NCI-H526 (cell line): ENCODE measurements at regions not wholly inside any gene's neighbourhood (a gene's known extent, or its start where the extent isn't known, plus 50 kb on each side); places are given as distances from the start of the nearest gene placed in this dataset.
"Not testable (repeated sequence)": the region's sequence is repeated elsewhere in the genome, so short reads cannot be mapped to it uniquely, and the experiment has no call there.

Source experiments
- DNase-seq, 2 experiments: peaks; one replicate each; lab custom pipeline; 2025; lab: John Stamatoyannopoulos, UW

- DNase-seq, result no peak
Measured at GRCh38 chr9:13941714-13942113, 372.2 kb downstream of the NFIB start.

GRCh38 chr9:13939701-13940490 lies 374.0 kb downstream of the NFIB start:
- peak in 1 of 2 experiments; percentile 12 for DNase-seq

- DNase-seq, result no peak
Measured at GRCh38 chr9:13939134-13939533, 374.8 kb downstream of the NFIB start.

GRCh38 chr9:13934416-13934815 lies 379.5 kb downstream of the NFIB start:
- no peak for DNase-seq

GRCh38 chr9:13933268-13933656 lies 380.7 kb downstream of the NFIB start:
- DNase-seq, result no peak

DNA sequence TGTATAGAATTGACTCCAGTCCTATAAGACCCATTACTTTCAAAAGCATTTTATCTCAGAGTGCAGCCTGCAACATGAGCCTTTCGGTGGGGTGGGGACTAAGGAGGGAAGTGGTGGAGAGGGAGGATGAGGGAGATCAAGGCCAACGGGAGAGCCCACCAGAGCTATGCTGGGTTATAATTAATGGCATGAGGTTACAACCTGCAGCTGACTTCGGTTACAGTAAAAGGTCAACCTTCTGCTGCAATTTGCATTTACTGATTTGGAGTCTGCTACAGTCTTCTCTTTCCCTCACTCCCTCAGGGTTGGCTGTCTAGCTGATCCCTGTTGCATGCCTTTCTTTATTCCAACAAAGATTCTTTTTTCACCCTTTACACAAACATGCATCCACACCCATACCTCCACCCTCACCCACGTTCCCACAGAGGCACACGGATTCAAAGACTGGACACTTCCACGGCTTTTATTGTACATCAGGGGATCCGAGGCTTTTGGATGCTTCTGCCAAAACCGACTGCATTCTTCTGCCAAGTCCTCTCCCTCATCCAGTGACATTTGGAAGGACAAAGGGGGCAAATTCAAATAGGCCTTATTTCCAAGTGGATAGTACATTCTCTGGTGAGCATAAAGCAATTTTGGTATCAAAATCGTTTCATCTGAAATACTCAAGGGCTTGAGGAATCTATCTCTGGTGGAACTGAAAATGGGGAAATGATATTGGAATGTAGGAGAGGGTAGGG lies 381.2 kb downstream of the NFIB start:
- DNase-seq, result peak in 1 of 2 experiments; percentile 11

DNA sequence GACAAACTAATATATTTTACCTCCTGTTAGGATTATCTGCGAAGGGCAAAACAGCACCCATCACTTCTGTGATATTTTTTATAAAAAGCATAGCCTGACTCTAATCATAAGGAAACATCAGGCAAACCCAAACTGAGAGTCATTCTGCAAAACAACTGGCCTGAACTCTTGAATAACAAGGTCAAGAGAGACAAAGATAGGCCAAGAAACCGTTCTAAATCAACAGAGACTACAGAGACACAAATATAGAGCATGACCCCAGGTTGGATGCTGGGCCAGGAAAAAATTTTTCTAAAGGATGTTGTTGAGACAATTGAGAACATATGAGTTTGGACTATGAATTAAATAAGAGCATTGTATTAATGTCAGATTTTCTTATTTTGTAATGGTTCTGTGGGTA lies 384.9 kb downstream of the NFIB start:
- no peak for DNase-seq

DNA sequence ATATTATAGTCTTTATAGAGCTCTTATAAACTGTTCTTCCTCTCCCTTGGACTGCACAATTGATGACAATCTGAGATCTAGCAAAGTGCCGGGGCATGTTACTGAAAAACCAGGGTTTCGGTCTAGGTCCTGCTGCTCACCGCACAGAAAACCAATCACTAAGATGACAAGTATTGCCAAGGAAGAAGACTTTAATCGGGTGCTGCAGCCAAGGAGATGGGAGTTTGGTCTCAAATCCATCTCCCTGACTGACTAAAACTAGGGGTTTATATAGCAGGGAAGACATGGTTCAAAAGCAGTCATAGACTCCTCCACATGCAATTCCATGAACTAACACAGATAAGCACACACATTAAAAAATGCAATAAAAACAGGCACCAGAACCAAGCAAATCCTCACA lies 390.6 kb downstream of the NFIB start:
- DNase-seq, result no peak

DNA sequence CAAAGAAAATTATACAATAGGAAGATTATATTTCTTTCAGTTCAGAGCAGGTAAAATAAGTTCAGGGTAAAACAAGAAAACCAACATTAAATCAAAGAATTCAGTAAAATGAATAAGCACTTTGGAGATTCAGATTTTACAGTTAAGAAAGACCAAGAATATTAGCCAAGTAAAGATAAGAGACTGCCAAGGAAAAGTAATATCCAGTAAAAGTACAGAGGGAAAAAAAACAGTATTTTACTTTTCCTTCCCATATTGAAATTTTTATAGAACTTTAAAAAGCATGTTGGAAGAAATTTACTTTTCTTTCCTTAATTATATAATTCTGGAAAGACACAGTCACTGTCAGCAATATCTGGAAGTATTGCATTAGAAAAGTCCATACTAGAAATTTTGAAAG lies 393.4 kb downstream of the NFIB start:
- no peak for DNase-seq

DNA sequence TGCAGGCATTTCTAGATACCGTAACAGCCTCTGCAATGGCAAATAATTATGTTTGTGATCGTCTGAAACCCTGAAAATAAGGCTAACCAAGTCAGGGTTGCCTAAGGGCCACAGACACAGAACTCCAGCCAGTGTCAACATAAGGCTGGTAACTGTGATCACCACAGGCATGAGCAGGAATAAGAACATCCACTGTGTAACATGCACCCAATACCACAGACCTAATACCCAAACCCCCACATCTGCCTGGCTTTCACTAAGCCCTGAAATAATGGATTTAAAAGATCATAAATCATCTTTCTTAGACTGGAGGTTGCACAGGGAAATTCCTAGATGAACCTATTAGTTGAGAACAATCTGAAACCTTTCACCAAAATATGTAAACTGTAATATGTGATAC lies 394.5 kb downstream of the NFIB start:
- DNase-seq, result no peak

GRCh38 chr9:13917534-13917933 lies 396.4 kb downstream of the NFIB start:
- DNase-seq, result no peak

GRCh38 chr9:13915591-13916301 lies 398.2 kb downstream of the NFIB start:
- DNase-seq, result no peak

DNA sequence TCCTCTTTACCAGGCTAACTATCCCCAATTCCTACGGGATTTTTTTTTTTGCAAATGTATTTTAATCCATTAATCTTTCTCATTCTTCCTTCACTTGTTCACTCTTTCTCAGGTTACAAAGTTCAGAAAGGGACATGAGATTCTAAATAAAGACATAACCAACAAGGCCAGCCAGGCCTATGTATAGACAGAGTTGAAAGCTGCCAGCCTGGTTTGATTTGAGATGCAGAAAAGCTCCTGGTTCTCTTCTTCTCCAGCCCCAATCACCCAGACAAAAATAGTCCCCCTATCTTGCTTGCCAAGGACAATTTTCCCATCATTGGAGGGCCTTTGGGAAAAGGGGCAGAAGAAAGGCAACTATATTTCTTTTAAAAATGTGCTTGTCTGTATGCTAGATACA lies 398.8 kb downstream of the NFIB start:
- no peak for DNase-seq

DNA sequence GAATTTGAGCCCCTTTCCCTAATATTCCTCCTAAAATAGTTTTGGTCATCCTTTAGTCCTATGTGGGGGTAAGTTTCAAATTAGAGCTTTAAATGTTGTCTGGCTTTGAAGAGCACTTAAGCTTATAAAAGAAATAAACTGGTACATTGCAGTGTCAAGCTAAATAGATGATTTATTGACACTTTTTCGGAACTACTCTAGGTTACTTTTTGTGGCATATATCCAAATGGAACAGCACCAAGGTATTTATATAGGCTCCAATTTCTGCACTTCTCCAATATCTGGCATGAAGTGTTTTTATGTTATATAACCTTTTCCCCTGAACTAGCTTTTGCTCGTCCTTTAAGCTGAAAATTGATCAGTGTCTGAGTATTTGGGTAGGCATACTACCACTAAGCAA lies 402.5 kb downstream of the NFIB start:
- no peak for DNase-seq

- DNase-seq, result not testable (repeated sequence)
Measured at GRCh38 chr9:13907842-13908241, 406.1 kb downstream of the NFIB start.

DNA sequence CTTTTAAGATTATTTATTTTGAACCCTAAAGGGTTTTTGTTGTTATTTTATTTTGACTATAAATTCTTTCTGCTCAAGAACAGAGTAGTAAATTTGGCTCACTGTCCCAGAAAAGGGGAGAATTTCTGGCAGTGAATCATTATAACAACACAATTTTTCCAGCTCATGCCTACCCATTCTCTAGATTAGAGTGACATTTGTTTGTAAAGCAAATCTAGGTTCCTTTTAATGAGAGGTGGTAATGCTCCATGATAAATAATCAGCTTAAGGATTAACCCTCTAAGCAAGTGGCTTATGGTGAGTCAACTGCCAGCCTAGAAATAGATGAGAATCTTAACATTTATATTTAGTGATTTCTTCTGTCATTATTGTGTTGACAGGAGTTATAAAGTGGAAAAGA lies 409.2 kb downstream of the NFIB start:
- DNase-seq, result no peak

DNA sequence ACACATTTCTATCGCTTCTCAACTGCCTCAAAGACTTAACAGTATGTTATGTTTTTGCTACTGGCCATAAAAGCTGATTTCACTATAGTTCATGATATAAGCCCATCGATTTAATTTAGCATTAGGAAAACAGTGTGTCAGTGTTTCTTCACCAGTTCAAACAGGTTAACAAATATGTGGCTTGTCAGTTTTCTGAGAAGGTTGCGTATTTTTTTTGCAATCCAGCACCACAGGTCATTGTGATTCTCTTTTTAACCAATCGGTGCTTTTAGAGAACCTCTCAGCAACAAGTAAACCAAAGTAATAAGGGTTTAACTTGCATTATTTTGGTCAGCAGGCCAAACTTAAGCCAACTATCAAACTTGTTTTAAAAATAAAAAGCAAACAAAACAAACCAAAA lies 409.6 kb downstream of the NFIB start:
- DNase-seq, result no peak

- no peak for DNase-seq
Measured at GRCh38 chr9:13902286-13903066, 411.5 kb downstream of the NFIB start.

- no peak for DNase-seq
Measured at GRCh38 chr9:13901176-13901575, 412.8 kb downstream of the NFIB start.

GRCh38 chr9:13900449-13900848 lies 413.5 kb downstream of the NFIB start:
- no peak for DNase-seq

DNA sequence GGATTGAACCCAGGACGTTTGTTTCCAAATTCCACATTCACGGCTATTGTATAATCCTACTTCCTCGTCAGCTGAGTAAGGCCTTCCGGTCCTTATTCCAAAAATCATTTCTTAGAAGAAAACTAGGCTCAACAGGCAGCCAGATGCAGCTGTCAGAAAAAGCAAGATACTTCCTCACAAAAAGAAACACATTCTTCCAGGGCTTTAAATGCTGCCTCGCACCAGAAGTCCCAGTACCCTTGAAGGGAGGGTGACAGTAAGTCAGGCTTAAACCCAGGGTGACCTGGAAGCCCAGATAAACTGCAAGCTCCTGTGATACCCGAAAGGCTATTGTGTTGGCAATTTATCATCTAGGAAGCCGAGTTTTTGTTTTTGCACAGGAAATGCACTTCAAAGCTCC lies 414.0 kb downstream of the NFIB start:
- no peak for DNase-seq

DNA sequence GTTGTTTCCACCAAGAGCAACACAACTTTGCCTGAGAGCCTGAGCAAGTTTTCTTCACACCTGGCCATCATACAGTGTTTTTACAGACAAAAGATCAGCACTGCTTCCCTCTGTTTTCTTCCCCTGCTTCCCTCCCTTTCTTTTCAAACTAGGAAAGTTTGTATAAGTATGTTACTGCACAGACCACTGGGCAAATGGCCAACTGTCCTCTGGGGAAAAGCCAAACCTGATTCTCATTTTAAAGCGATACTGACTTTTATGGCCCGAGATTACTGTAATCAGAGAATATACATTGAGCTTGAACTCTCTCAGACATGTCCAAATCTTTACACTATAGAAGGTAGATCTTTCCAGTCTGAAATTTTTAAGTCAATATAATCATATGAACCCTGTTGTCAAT lies 415.0 kb downstream of the NFIB start:
- DNase-seq, result no peak
